PC-3 (cell line): ENCODE measurements at regions not wholly inside any gene's neighbourhood (a gene's known extent, or its start where the extent isn't known, plus 50 kb on each side); places are given as distances from the start of the nearest gene placed in this dataset.
A peak's percentile ranks its signal among the peaks of the same experiment; 100 is the strongest.
"Not testable (repeated sequence)": the region's sequence is repeated elsewhere in the genome, so short reads cannot be mapped to it uniquely, and the experiment has no call there.

Source experiments
- ATAC-seq: fragments of 200-7000 bp; cut with Tn5 transposase; 2 replicates; pipeline ENCODE4 v1.9.1; 2020; ENCODE audit warnings: mild to moderate bottlenecking, moderate library complexity
- BruUV-seq: library from RNA; stranded (reverse); fragments of 400-500 nt; replicated peaks from 2 replicates; lab custom pipeline; 2021; lab: Mats Ljungman, UMichigan
- CTCF ChIA-PET: fragments of 300-600 bp; sonication (Branson Sonifier 250); formaldehyde crosslinking; loops from one replicate; lab custom pipeline; 2022; ENCODE audit warnings: antibody characterized with exemption; lab: Charles Lee
- POLR2A ChIA-PET: fragments of 300-600 bp; sonication (Branson Sonifier 250); formaldehyde crosslinking; loops from one replicate; lab custom pipeline; 2022; ENCODE audit warnings: antibody characterized with exemption; ENCODE audit not compliant: unreplicated experiment; lab: Charles Lee
- DNase-seq: peaks from one replicate; pipeline ENCODE4 v3.0.0-alpha.2; 2015
- H2AFZ ChIP-seq: fragments of 300-600 bp; sonication (generic); 2 replicates; pipeline ENCODE4 v1.6.0; 2016; ENCODE audit warnings: antibody characterized with exemption, low read length
- H3F3A ChIP-seq: fragments of 300-600 bp; sonication (generic); one replicate; pipeline ENCODE4 v1.6.0; 2017; ENCODE audit warnings: antibody characterized with exemption, low read length, control low read depth, mild to moderate bottlenecking; ENCODE audit not compliant: unreplicated experiment
- H3K27ac ChIP-seq: fragments of 300-600 bp; sonication (generic); 2 replicates; pipeline ENCODE4 v1.5.1; 2016; ENCODE audit warnings: mild to moderate bottlenecking, low read length
- H3K27me3 ChIP-seq: fragments of 300-600 bp; sonication (generic); 2 replicates; pipeline ENCODE4 v1.6.1; 2016; ENCODE audit warnings: low read length, mixed read lengths
- H3K36me3 ChIP-seq: fragments of 300-600 bp; sonication (generic); 2 replicates; pipeline ENCODE4 v1.6.1; 2016; ENCODE audit warnings: low read depth, mixed run types, low read length, mixed read lengths
- H3K4me1 ChIP-seq: fragments of 300-600 bp; sonication (generic); 2 replicates; pipeline ENCODE4 v1.5.1; 2016; ENCODE audit warnings: low read length; ENCODE audit not compliant: insufficient read depth
- H3K4me2 ChIP-seq: fragments of 300-600 bp; sonication (generic); 2 replicates; pipeline ENCODE4 v1.6.0; 2016; ENCODE audit warnings: low read length
- H3K4me3 ChIP-seq: fragments of 300-600 bp; sonication (generic); 2 replicates; pipeline ENCODE4 v1.5.1; 2016; ENCODE audit warnings: mild to moderate bottlenecking, low read length, mixed read lengths
- H3K79me2 ChIP-seq: fragments of 300-600 bp; sonication (generic); 2 replicates; pipeline ENCODE4 v1.6.1; 2017; ENCODE audit warnings: low read length, mixed read lengths
- H3K9ac ChIP-seq: fragments of 300-600 bp; sonication (generic); 2 replicates; pipeline ENCODE4 v1.6.0; 2016; ENCODE audit warnings: mild to moderate bottlenecking, low read length
- H3K9me2 ChIP-seq: fragments of 300-600 bp; sonication (generic); replicated peaks from 2 replicates; pipeline ENCODE4 v1.6.1; 2016; ENCODE audit warnings: mixed run types, low read length, mixed read lengths
- H3K9me3 ChIP-seq: fragments of 300-600 bp; sonication (generic); 2 replicates; pipeline ENCODE4 v1.6.1; 2016; ENCODE audit warnings: low read length, mixed read lengths
- H4K20me1 ChIP-seq: fragments of 300-600 bp; sonication (generic); 2 replicates; pipeline ENCODE4 v1.6.1; 2016; ENCODE audit warnings: low read length, mixed read lengths
- EZH2 ChIP-seq: fragments of 300-600 bp; sonication (generic); IDR thresholded peaks from one replicate; pipeline ENCODE4 v1.6.1; 2017; ENCODE audit warnings: antibody characterized with exemption, mild to moderate bottlenecking, low read length; ENCODE audit not compliant: unreplicated experiment
- EZH2phosphoT487 ChIP-seq: fragments of 300-600 bp; sonication (generic); IDR thresholded peaks from 2 replicates; pipeline ENCODE4 v1.6.1; 2018; ENCODE audit warnings: mild to moderate bottlenecking, antibody characterized with exemption, low read length, borderline replicate concordance
- intact Hi-C: fragments of 100-400 bp; cut with micrococcal nuclease; formaldehyde crosslinking; loops from 2 replicates; pipeline ENCODE4 v1.9.0; 2023
- TF ChIP-seq, protein P1 (sequence below): fragments of 300-600 bp; sonication (generic); conservative IDR thresholded peaks from 2 replicates; pipeline ENCODE4 v1.5.1; 2017; ENCODE audit warnings: antibody characterized with exemption, low read depth, mild to moderate bottlenecking, low read length

DNA sequence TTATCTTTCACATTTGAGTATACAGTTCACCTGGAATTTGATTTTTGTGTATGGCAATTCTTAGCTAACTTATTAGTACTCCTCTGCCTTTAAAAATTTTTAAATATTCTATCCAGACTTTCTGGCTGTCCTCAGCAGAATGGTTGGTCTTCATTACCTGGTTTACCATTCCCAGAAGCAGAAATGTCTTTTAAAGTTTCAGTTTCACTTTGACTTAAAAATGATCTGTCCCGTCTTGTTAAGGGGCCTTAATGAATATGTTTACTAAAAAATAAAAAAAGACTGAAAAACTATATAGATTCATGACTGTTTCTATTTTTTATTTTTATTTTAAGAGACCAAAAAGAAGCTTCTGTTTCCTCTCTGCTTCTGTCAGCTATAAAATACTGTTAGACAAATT is 70.5 kb upstream of the TNRC6B start:
- no TSS peak for BruUV-seq

DNA sequence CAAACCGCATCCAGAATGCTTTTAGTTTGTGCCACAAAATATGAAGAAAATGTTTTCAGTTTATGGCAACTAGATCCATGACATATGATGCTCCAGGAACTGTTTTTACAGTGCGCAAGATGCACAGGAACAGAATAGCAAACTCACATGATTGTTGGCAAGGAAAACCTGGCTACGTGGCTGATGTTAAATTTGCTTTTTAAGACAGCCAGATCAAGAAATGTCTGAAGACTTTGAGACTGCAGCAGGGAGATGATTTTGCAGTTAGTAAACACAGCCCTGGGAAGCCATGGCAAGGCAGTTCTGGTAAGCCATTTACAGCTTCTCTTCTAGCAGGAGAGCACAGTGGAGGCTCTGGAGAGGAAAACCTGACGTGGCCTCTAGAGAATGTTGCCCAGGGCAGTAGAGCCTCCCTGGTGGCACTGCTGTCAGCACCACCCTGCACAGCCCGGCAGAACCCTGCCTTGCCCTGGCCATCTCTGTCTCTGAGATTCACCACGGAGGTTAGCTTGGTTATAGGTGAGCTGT is 69.8 kb upstream of the TNRC6B start:
- H3K79me2 ChIP-seq, result no peaks in the 10 kb centered on the region
- peak overlapping the region; percentile 59; the same call in 1 of the 2 replicates for H2AFZ ChIP-seq
- peak; percentile 40 for DNase-seq
- H3F3A ChIP-seq, result no peaks in the 10 kb centered on the region
- peak overlapping the region; percentile 37; the same call in 1 of the 2 replicates for H3K4me3 ChIP-seq
- no peaks in the 10 kb centered on the region for H3K9me2 ChIP-seq
- ATAC-seq, result peak; percentile 72
- peaks cover 12% of the 10 kb centered on the region for H3K4me1 ChIP-seq
- H3K9me3 ChIP-seq, result no peaks in the 10 kb centered on the region
- H4K20me1 ChIP-seq, result no peaks in the 10 kb centered on the region
- ChIA-PET POLR2A (no interaction called here), CTCF (no interaction called here)
- intact Hi-C loops, result no loop called here
- BruUV-seq, result no TSS peak
- no peaks in the 10 kb centered on the region for H3K27me3 ChIP-seq
- H3K36me3 ChIP-seq, result no peaks in the 10 kb centered on the region
- no peak overlapping the region for H3K9ac ChIP-seq
- H3K27ac ChIP-seq, result no peak overlapping the region
- peak overlapping the region; percentile 71 for H3K4me2 ChIP-seq
- TF ChIP-seq, protein P1, sequence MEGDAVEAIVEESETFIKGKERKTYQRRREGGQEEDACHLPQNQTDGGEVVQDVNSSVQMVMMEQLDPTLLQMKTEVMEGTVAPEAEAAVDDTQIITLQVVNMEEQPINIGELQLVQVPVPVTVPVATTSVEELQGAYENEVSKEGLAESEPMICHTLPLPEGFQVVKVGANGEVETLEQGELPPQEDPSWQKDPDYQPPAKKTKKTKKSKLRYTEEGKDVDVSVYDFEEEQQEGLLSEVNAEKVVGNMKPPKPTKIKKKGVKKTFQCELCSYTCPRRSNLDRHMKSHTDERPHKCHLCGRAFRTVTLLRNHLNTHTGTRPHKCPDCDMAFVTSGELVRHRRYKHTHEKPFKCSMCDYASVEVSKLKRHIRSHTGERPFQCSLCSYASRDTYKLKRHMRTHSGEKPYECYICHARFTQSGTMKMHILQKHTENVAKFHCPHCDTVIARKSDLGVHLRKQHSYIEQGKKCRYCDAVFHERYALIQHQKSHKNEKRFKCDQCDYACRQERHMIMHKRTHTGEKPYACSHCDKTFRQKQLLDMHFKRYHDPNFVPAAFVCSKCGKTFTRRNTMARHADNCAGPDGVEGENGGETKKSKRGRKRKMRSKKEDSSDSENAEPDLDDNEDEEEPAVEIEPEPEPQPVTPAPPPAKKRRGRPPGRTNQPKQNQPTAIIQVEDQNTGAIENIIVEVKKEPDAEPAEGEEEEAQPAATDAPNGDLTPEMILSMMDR, result no peak
- no peak for TF ChIP-seq EZH2
- TF ChIP-seq EZH2phosphoT487, result no peak

More for the DNA sequence above, 70.5 kb upstream of the TNRC6B start:
- H3K36me3 ChIP-seq, result no peaks in the 10 kb centered on the region
- H3K4me1 ChIP-seq, result peaks cover 12% of the 10 kb centered on the region
- ChIA-PET POLR2A (interaction anchor here (0.7 kb wide), 1 partner anchor 19 kb away, joined by 10 read pairs; no protein-coding TSS in a partner anchor), CTCF (no interaction called here)
- no peaks in the 10 kb centered on the region for H3K27me3 ChIP-seq
- DNase-seq (no peak), ATAC-seq (no peak)
- intact Hi-C loops, result no loop called here
- H3K27ac ChIP-seq, result no peak overlapping the region
- peak overlapping the region; percentile 71 for H3K4me2 ChIP-seq
- H2AFZ ChIP-seq, result no peak overlapping the region
- H3K9me3 ChIP-seq, result no peaks in the 10 kb centered on the region
- TF ChIP-seq EZH2phosphoT487 (no peak), EZH2 (no peak)
- TF ChIP-seq, protein P1, result no peak
- H3K9me2 ChIP-seq, result no peaks in the 10 kb centered on the region
- H3F3A ChIP-seq, result no peaks in the 10 kb centered on the region
- H3K9ac ChIP-seq, result no peak overlapping the region
- no peaks in the 10 kb centered on the region for H3K79me2 ChIP-seq
- H4K20me1 ChIP-seq, result no peaks in the 10 kb centered on the region
- peak overlapping the region; percentile 37; the same call in 1 of the 2 replicates for H3K4me3 ChIP-seq

DNA sequence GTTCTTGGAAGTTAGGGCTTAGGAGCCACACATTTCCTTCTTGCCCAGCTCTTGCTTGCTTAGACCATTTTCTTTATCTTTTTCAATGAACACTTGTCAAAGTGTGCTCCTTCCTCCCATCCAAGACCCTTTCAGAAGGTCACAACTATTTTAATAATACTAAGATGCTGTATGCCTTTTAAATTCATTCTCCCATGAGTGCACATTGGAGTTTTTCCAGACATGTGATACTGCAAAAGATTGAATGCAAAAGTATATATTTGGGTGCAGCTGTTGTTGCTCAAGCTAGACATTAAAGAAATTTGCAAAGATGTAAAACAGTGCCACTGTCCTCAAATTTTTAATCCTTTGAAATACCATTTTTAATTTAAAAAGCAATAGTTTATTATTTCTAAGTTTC is 69.3 kb upstream of the TNRC6B start:
- Histone ChIP-seq H3K27me3 (no peaks in the 10 kb centered on the region), H3K36me3 (no peaks in the 10 kb centered on the region), H3F3A (no peaks in the 10 kb centered on the region), H3K9me2 (no peaks in the 10 kb centered on the region), H3K9ac (no peak overlapping the region), H2AFZ (peak overlapping the region; percentile 59; the same call in 1 of the 2 replicates), H4K20me1 (no peaks in the 10 kb centered on the region), H3K4me1 (peaks cover 12% of the 10 kb centered on the region), H3K4me2 (peak overlapping the region; percentile 71), H3K27ac (no peak overlapping the region), H3K4me3 (0 out of 2 replicates have a peak overlapping the region, but pooled peaks have one; percentile 37), H3K79me2 (no peaks in the 10 kb centered on the region), H3K9me3 (no peaks in the 10 kb centered on the region)
- BruUV-seq, result no TSS peak
- ChIA-PET CTCF (no interaction called here), POLR2A (no interaction called here)
- TF ChIP-seq, protein P1, result no peak
- TF ChIP-seq EZH2 (no peak), EZH2phosphoT487 (no peak)
- ATAC-seq, result no peak
- intact Hi-C loops, result no loop called here
- DNase-seq, result no peak

DNA sequence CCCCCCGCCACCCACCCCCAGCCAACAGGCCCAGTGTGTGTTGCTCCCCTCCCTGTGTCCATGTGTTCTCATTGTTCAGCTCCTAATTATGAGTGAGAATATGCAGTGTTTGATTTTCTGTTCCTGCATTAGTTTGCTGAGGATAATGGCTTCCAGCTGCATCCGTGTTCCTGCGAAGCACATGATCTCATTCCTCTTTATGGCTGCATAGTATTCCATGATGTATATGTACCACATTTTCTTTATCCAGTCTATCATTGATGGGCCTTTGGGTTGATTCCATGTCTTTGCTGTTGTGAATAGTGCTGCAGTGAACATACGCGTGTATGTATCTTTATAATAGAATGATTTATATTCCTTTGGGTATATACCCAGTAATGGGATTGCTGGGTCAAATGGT is 68.8 kb upstream of the TNRC6B start:
- H3K9ac ChIP-seq, intact Hi-C loops, H3K9me2 ChIP-seq, H2AFZ ChIP-seq, H3K4me3 ChIP-seq, H3K4me2 ChIP-seq, H3K36me3 ChIP-seq, CTCF ChIA-PET, H4K20me1 ChIP-seq, H3K79me2 ChIP-seq, ATAC-seq, DNase-seq, BruUV-seq, POLR2A ChIA-PET, H3F3A ChIP-seq, H3K9me3 ChIP-seq, H3K27me3 ChIP-seq, H3K27ac ChIP-seq: not testable (repeated sequence)
- peaks cover 12% of the 10 kb centered on the region for H3K4me1 ChIP-seq
